Large intestine (tissue), 3 donors: ENCODE measurements at regions not wholly inside any gene's neighbourhood (a gene's known extent, or its start where the extent isn't known, plus 50 kb on each side); places are given as distances from the start of the nearest gene placed in this dataset.
A peak's percentile ranks its signal among the peaks of the same experiment; 100 is the strongest.
"Not testable (repeated sequence)": the region's sequence is repeated elsewhere in the genome, so short reads cannot be mapped to it uniquely, and the experiment has no call there.

Source experiments
- DNase-seq, 2 donors: peaks; one replicate each; pipeline versions ENCODE4 v3.0.0 to v3.0.0-alpha.2; 2013
- H3K27ac ChIP-seq: one replicate; pipeline ENCODE4 v1.5.1; 2013; ENCODE audit warnings: low read length
- H3K27me3 ChIP-seq: 2 replicates; pipeline ENCODE4 v1.6.1; 2013; ENCODE audit warnings: low read length; ENCODE audit not compliant: control insufficient read depth, insufficient read depth
- H3K36me3 ChIP-seq: 2 replicates; pipeline ENCODE4 v1.6.1; 2013; ENCODE audit warnings: low read length; ENCODE audit not compliant: control insufficient read depth, insufficient read depth
- H3K4me1 ChIP-seq: one replicate; pipeline ENCODE4 v1.6.1; 2013; ENCODE audit warnings: low read length; ENCODE audit not compliant: control insufficient read depth, insufficient read depth
- H3K4me3 ChIP-seq: one replicate; pipeline ENCODE4 v1.5.1; 2013; ENCODE audit warnings: low read length
- H3K9me3 ChIP-seq: one replicate; pipeline ENCODE4 v1.6.1; 2013; ENCODE audit warnings: mild to moderate bottlenecking, low read depth, low read length, moderate library complexity; ENCODE audit not compliant: control insufficient read depth
- WGBS: methylation state at CpG from one replicate; pipeline ENCODE4 v1.1.5; 2013; ENCODE audit warnings: low lambda C conversion rate; ENCODE audit not compliant: insufficient coverage; 5-methylcytosine and 5-hydroxymethylcytosine counted together

GRCh38 chr10:29712108-29712507 lies 77.3 kb upstream of the SVIL start:
- no peak overlapping the region for H3K27ac ChIP-seq
- DNase-seq = no peak

GRCh38 chr10:29710128-29710527 lies 75.4 kb upstream of the SVIL start:
- Histone ChIP-seq H3K9me3 (no peaks in the 10 kb centered on the region), H3K27ac (no peak overlapping the region), H3K27me3 (no peaks in the 10 kb centered on the region), H3K4me1 (no peaks in the 10 kb centered on the region), H3K36me3 (peaks cover 6% of the 10 kb centered on the region), H3K4me3 (no peak overlapping the region)
- DNase-seq = no peak
- WGBS = no CpG with 5 or more reads among the region's 8 CpGs

More at GRCh38 chr10:29712108-29712507, 77.3 kb upstream of the SVIL start:
- H3K9me3 ChIP-seq = no peaks in the 10 kb centered on the region
- H3K36me3 ChIP-seq = peaks cover 6% of the 10 kb centered on the region
- no peaks in the 10 kb centered on the region for H3K4me1 ChIP-seq
- WGBS = no CpG with 5 or more reads among the region's 7 CpGs
- no peaks in the 10 kb centered on the region for H3K27me3 ChIP-seq
- no peak overlapping the region for H3K4me3 ChIP-seq

- Histone ChIP-seq H3K27ac (no peak overlapping the region), H3K4me1 (no peaks in the 10 kb centered on the region), H3K27me3 (no peaks in the 10 kb centered on the region), H3K9me3 (no peaks in the 10 kb centered on the region), H3K36me3 (peaks cover 6% of the 10 kb centered on the region), H3K4me3 (no peak overlapping the region)
- no peak for DNase-seq
- no CpG with 5 or more reads among the region's 13 CpGs for WGBS
Measured at GRCh38 chr10:29709484-29710002, 74.8 kb upstream of the SVIL start.

- Histone ChIP-seq H3K27me3 (no peaks in the 10 kb centered on the region), H3K27ac (no peak overlapping the region), H3K36me3 (no peaks in the 10 kb centered on the region), H3K4me1 (no peaks in the 10 kb centered on the region), H3K4me3 (no peak overlapping the region), H3K9me3 (no peaks in the 10 kb centered on the region)
- peak in 1 of 2 donors; percentile 24 for DNase-seq
- WGBS = no CpG with 5 or more reads among the region's 9 CpGs
Measured at GRCh38 chr10:29703271-29703670, 68.5 kb upstream of the SVIL start.

GRCh38 chr10:29702273-29703164 lies 67.7 kb upstream of the SVIL start:
- 100% methylated on average over 1 of the region's 10 CpGs for WGBS
- peak in 1 of 2 donors; percentile 10 for DNase-seq

GRCh38 chr10:29701306-29701705 lies 66.5 kb upstream of the SVIL start:
- Histone ChIP-seq H3K27ac (no peak overlapping the region), H3K4me3 (no peak overlapping the region), H3K27me3 (no peaks in the 10 kb centered on the region), H3K36me3 (no peaks in the 10 kb centered on the region), H3K9me3 (peaks cover 5% of the 10 kb centered on the region), H3K4me1 (no peaks in the 10 kb centered on the region)
- WGBS = no CpG with 5 or more reads among the region's 1 CpG
- DNase-seq = no peak

More at GRCh38 chr10:29702273-29703164, 67.7 kb upstream of the SVIL start:
- no peaks in the 10 kb centered on the region for H3K36me3 ChIP-seq
- no peaks in the 10 kb centered on the region for H3K9me3 ChIP-seq
- H3K27ac ChIP-seq = no peak overlapping the region
- H3K4me1 ChIP-seq = no peaks in the 10 kb centered on the region
- H3K4me3 ChIP-seq = no peak overlapping the region
- H3K27me3 ChIP-seq = no peaks in the 10 kb centered on the region

GRCh38 chr10:29699621-29700020 lies 64.8 kb upstream of the SVIL start:
- H3K4me1 ChIP-seq = no peaks in the 10 kb centered on the region
- no peak overlapping the region for H3K4me3 ChIP-seq
- no peaks in the 10 kb centered on the region for H3K36me3 ChIP-seq
- H3K27ac ChIP-seq = no peak overlapping the region
- no peak for DNase-seq
- no CpG with 5 or more reads among the region's 5 CpGs for whole genome bisulfite sequencing
- peaks cover 5% of the 10 kb centered on the region for H3K9me3 ChIP-seq
- no peaks in the 10 kb centered on the region for H3K27me3 ChIP-seq

GRCh38 chr10:29698773-29699490 lies 64.2 kb upstream of the SVIL start:
- Histone ChIP-seq H3K4me1 (no peaks in the 10 kb centered on the region), H3K4me3 (no peak overlapping the region), H3K9me3 (peaks cover 5% of the 10 kb centered on the region), H3K27me3 (no peaks in the 10 kb centered on the region), H3K27ac (no peak overlapping the region), H3K36me3 (no peaks in the 10 kb centered on the region)
- DNase-seq = no peak
- no CpG with 5 or more reads among the region's 8 CpGs for WGBS

GRCh38 chr10:29696581-29696980 lies 61.8 kb upstream of the SVIL start:
- not testable (repeated sequence) for DNase-seq, H3K36me3 ChIP-seq, H3K27ac ChIP-seq, H3K4me1 ChIP-seq, H3K27me3 ChIP-seq, H3K9me3 ChIP-seq, H3K4me3 ChIP-seq
- WGBS = no CpG with 5 or more reads among the region's 30 CpGs

- no peak for DNase-seq
- no peak overlapping the region for H3K27ac ChIP-seq
- H3K4me1 ChIP-seq = no peaks in the 10 kb centered on the region
- H3K4me3 ChIP-seq = no peak overlapping the region
- H3K27me3 ChIP-seq = no peaks in the 10 kb centered on the region
- 100% methylated on average over 3 of the region's 3 CpGs for WGBS
- peaks cover 5% of the 10 kb centered on the region for H3K9me3 ChIP-seq
- no peaks in the 10 kb centered on the region for H3K36me3 ChIP-seq
Measured at GRCh38 chr10:29694121-29694520, 59.4 kb upstream of the SVIL start.
